A673 (cell line): ENCODE measurements at regions not wholly inside any gene's neighbourhood (a gene's known extent, or its start where the extent isn't known, plus 50 kb on each side); places are given as distances from the start of the nearest gene placed in this dataset.

Experiments used
- CTCF ChIP-seq: fragments of 300-800, 200-600 bp; sonication (generic); conservative IDR thresholded peaks from 2 replicates; pipeline ENCODE4 v1.5.1; 2017; ENCODE audit warnings: low read depth, mild to moderate bottlenecking, antibody characterized with exemption, low read length, moderate library complexity, mixed read lengths
- EZH2 ChIP-seq: fragments of 200-600 bp; sonication (generic); IDR thresholded peaks from 2 replicates; pipeline ENCODE4 v1.6.1; 2017; ENCODE audit warnings: borderline replicate concordance, low read depth, mild to moderate bottlenecking, mixed read lengths, antibody characterized with exemption, low read length; ENCODE audit not compliant: poor library complexity, severe bottlenecking

GRCh38 chr2:239530749-239531316, 130.0 kb upstream of the HDAC4 start:
- no peak for TF ChIP-seq CTCF
- TF ChIP-seq EZH2: no peak
